SK-MEL-5 (cell line): ENCODE measurements at regions not wholly inside any gene's neighbourhood (a gene's known extent, or its start where the extent isn't known, plus 50 kb on each side); places are given as distances from the start of the nearest gene placed in this dataset.
A peak's percentile ranks its signal among the peaks of the same experiment; 100 is the strongest.
"Not testable (repeated sequence)": the region's sequence is repeated elsewhere in the genome, so short reads cannot be mapped to it uniquely, and the experiment has no call there.

Source experiments
- DNase-seq: peaks from one replicate; pipeline ENCODE4 v3.0.0-alpha.2; 2016; ENCODE audit warnings: low read depth, low spot score
- in situ Hi-C: cut with HindIII; loops from 2 replicates; pipeline ENCODE4 v1.10.0; 2016; ENCODE audit warnings: low sequenced_read_pairs, high pct_unique_total_duplicates, low pct_unique_long_range_greater_than_20kb

DNA sequence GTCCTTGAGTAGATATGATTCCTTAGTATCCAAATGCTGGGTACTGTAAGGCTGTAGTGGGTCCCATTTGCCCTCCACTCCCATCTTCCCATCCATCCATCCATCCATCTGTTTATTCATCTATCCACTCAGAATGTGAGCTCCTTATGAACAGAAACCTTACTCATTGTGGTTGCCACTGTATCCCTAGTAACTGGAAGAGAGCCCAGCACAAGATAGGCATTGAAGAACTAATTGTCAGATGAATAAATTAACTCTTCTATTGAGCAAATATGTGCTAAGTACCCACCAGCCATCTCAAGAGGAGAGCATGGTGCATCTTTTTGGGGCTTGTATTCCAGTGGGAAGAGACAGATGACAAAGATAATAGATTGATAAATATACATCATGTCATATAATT is 86.4 kb upstream of the SEZ6L start:
- in situ Hi-C loops, result no loop called here
- no peak for DNase-seq

DNA sequence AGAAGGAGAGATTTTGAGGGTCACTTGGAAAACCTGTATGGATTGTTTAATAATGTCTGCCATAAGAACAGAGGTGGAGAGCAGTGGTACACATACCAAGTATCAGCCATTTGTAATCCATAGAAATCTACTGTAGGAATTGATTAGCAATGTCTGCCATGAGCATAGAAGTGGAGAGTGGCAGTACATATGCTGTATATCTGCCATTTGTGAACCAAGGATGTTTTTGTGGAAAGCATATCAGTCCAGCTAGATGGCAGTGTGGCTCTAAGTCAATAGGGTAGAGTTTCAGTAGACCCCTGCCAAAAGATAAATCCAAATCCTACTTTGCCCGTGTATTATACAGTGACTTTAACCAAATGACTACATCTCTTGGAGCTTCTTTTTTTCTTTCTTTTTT is 82.9 kb upstream of the SEZ6L start:
- DNase-seq, result peak; percentile 28
- in situ Hi-C loops, result no loop called here

DNA sequence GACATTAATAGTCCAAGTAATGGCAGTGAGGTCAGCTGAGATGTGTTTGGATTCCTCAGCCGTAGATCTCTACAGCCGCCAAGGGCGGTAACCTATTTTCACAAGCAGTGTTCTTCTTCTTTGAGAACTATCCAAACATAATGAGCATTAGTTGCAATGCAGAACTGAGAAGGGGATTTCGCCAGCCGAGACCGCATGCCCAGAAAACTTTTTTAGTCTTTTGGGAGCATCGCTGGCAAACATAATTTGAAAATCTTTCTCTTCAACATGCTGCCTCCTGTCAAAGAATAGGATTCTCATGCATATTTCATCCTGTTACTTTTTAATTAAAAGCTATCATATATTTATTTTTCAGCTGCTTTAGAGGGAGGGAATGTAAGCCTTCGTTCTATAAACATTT is 81.4 kb upstream of the SEZ6L start:
- DNase-seq, result no peak
- in situ Hi-C loops, result no loop called here

DNA sequence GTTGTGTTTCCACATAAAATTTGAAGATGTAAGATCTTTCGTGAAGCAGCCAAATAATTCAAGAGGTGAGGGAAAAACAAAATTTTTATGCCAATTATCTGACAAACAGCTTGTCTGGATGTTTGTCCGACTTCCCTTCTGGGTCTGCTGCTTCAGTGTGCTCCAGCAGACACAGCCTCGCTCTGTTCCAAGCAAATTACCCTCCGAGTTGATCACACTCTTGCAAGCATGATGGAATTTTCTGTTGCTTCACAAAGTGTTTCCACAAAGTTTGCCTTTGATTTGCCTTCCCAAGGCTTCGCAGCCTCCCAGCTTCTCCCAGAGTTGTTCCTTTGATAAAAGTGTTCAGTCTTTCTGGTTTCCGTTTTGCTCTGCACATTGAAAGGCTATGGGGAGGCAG is 78.4 kb upstream of the SEZ6L start:
- in situ Hi-C loops, result no loop called here
- DNase-seq, result no peak

DNA sequence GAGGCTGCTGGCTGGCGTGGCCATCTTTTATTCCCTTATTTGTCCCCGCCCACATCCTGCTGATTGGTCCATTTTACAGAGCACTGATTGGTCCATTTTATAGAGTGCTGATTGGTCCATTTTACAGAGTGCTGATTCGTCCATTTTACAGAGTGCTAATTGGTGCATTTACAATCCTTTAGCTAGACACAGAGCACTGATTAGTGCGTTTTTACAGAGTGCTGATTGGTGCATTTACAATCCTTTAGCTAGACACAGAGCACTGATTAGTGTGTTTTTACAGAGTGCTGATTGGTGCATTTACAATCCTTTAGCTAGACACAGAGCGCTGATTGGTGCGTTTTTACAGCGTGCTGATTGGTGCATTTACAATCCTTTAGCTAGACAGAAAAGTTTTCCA is 74.8 kb upstream of the SEZ6L start:
- DNase-seq, in situ Hi-C loops: not testable (repeated sequence)

DNA sequence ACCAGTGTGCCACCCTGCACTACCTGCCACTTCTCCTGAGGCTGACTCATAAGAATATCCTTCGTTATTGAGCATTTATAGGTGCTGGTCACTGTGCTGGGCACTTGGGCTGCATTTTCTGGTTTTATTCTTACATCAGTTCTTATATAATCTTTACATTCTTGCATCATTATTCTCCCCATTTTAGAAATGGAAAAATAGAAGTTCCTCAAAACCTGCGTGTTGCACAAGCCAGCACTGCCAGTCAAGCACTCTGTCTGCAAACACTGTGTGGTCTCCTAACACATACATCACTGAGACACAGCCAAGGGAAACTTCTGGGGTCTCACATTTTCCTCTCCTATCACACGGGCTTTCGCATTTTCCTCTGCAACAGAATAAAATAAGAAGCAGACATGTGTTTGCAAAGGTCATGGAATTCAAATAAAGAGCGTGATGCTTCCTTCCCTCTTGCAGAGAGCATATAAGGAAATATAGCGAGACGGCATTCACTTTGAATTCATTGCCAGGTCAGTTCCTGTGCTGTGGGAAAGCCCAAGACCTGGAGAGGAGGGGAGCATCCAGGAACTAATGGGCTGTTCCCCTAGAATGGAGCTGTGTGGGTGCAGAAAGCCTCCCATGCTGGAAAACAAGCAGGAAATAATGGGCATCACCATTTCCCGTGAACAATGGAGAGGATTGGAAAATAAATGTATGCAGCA is 73.9 kb upstream of the SEZ6L start:
- no peak for DNase-seq
- in situ Hi-C loops, result no loop called here

DNA sequence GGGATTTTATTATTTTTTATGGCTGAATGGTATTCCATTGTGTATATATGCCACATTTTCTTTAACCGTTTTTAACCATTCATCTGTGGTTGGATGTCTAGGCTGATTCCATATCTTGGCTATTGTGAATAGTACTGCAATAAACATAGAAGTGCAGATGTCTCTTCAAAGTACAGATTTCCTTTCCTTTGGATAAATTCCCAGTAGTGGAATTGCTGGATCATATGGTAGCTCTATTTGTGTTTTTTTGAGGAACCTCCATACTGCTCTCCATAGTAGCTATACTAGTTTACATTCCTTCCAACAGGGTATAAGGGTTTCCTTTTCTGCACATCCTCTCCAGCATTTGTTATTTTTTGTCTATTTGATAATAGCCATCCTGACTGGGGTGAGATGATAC is 71.9 kb upstream of the SEZ6L start:
- DNase-seq, result no peak
- in situ Hi-C loops, result no loop called here

DNA sequence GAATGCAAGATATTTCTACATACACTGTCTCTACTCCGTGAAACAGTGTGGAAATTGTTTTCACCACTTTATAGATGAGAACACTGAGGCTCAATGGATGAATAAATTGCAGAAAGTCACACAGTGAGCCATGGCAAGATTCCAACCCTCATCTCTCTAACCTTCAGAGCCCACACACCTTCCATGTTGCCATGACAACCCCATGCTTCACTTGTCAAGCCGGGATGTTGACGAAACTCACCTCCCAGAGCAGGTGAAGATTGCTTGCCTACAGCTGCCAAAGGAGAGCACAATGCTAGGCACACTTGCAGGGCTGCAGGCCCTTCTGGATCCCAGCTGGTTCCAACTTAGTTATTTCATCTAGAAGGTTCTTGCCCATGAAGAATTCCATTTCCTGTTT is 71.4 kb upstream of the SEZ6L start:
- DNase-seq, result no peak
- in situ Hi-C loops, result no loop called here

DNA sequence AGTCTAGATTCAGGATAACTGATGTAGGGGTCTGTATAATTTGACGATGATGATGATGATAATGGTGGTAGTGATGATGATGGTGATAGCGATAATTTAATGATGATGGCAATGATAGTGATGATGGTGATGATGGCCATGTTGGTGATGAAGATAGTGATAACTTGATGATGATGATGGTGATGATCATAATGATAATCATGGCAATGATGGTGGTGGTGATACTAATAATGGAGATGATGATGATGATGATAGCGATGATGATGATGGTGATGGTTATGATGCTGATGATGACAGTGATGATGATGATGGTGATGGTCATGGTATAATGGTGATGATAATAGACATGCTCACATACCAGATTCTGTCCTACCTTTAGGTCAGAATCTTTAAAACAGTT is 66.2 kb upstream of the SEZ6L start:
- in situ Hi-C loops, result no loop called here
- no peak for DNase-seq

DNA sequence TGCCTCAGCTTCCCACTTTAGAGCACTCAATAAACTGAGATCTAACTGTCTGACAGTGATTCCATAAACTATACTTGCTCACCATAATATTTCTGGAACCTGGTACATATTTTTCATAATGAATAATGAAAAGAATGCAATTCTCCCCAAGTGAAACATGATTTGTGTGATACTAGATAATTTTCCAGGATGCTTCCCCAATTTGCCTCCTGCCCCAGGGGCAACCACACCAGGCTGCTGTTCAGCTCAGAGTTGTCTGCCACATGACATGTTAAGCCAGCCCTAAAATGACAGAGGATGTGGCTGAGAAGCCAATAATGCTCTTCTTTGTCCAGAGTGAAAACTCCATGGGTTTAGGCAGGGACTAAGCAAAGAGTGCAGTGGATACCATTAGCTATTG is 62.9 kb upstream of the SEZ6L start:
- no peak for DNase-seq
- in situ Hi-C loops, result no loop called here

DNA sequence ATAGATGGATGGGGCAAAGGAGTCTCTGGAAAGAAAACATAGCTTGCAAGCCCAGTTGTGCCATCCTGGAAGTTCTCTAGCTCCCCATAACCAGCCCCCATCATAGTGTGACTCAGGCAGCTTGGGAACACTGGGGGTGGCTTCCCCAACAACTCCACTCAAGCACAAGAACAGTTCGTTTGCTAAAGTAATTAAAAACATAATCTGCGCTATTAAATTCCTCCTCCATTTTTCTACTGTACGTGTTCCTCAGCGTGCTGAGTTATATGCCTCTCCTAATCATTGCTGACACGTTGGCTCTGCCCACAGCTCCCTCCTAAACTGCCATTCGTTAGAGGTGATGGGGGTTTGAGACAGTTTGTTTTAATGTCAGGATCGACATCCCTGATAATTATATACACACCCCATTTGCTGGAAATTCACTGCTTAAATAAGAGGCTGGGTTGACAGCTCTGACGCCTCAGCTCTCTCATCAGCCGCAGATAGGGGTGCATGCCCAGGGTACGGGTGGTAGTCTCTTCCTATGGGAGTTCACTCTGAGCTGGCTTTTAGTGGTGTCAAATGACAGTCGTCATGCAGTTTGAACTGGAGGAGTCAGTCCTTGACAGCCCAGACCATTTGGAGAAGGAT is 59.5 kb upstream of the SEZ6L start:
- in situ Hi-C loops, result no loop called here
- no peak for DNase-seq

DNA sequence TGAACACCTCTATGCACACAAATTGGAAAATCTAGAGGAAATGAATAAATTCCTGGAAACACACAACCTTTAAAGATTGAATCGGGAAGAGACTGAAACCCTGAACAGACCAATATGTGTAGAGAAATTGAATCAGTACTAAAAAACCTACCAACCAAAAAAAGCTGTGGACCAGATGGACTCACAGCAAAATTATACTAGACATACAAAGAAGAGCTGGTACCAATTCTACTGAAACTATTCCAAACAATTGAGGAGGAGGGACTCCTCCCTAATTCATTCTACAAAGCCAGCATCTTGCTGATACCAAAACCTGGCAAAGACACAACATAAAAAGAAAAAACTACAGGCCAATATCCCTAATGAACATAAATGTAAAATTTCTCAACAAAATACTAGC is 54.4 kb upstream of the SEZ6L start:
- no peak for DNase-seq
- in situ Hi-C loops, result no loop called here

DNA sequence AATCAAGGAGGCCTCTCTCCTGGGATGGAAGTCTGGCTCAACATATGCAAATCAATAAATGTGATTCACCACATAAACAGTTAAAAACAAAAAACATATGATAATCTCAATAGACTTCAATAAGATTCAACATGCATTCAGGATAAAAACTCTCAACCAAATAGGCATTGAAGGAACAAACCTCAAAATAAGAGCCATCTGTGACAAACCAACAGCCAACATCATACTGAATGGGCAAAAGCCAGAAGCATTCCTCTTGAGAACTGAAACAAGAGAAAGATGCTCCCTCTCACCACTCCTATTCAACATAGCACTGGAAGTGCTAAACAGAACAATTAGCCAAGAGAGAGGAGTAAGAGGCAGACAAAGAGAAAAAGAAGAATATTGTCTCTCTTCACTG is 54.0 kb upstream of the SEZ6L start:
- in situ Hi-C loops, result no loop called here
- no peak for DNase-seq
